ENCODE measurements at regions not wholly inside any gene's neighbourhood (a gene's known extent, or its start where the extent isn't known, plus 50 kb on each side); places are given as distances from the start of the nearest gene placed in this dataset.

DNA sequence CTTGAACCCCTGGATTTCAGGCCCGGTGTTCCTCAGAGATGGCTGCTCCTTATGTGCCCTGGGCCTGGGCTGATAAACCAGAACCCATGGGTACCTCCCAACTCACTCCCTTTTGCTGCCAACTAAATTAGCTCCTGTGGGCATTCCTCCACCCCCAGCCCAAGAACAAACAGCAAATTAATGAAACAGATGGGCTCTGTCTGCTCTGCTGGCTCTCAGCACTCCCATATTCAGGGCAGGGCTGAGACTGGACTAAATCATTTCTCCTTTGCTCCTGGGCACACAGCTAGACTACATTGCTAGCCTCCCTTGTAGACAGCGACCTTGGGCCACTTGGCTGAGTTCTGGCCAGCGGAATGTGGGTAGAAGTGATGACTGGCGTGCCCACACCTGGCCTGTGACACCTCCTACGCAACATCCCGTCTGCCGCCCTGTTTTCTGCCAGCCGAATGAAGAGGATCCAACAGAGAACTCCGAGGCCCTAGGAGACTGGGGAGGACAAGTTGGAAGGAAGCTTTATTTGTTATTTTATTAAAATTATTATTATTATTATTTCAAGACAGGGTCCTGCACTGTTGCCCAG, 101.9 kb upstream of the DISP3 start:
- no peaks in the 10 kb centered on the region for H3K9me3 ChIP-seq (ENCODE audit: control insufficient read depth, insufficient read depth, low read depth, low read length)
- H3K4me3 ChIP-seq (ENCODE audit: low read depth, low read length) = no peak overlapping the region
- no peaks in the 10 kb centered on the region for H3K36me3 ChIP-seq (ENCODE audit: control insufficient read depth, insufficient read depth, low read length)
- peaks cover 5% of the 10 kb centered on the region; the same call in 1 of the 2 replicates for H3K4me1 ChIP-seq (ENCODE audit: control insufficient read depth, insufficient read depth, low read length)
- no peak overlapping the region for H3K27ac ChIP-seq (ENCODE audit: low read depth, low read length)
- no peak overlapping the region for H3K9ac ChIP-seq (ENCODE audit: low read length)
- no peaks in the 10 kb centered on the region for H3K27me3 ChIP-seq (ENCODE audit: control insufficient read depth, insufficient read depth, low read length)

DNA sequence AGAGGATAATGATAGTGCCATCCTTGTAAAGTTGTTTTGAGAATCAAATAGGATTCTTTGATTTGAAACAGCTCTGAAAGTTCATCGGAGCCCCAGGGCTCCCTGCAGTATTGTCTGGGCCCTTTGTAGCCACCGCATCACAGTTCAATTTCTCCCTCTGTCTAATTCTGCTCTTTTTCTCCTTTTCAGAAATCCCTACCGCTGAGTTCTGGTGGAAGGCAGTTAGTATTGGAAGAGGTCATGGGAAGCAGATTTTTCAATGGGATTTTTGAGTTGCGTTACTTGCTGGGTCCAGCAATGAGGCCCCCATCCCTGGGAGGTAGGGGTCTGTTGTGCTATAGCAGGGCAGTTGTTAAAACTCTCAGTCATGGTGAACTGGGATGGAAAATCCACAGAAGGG, 101.0 kb upstream of the DISP3 start:
- Histone ChIP-seq H3K27me3 (ENCODE audit: control insufficient read depth, insufficient read depth, low read length) (no peaks in the 10 kb centered on the region), H3K4me1 (ENCODE audit: control insufficient read depth, insufficient read depth, low read length) (peaks cover 3% of the 10 kb centered on the region; the same call in 1 of the 2 replicates)

GRCh38 chr1:11379851-11380250, 99.1 kb upstream of the DISP3 start:
- Histone ChIP-seq H3K27ac (ENCODE audit: low read depth, low read length) (no peak overlapping the region), H3K36me3 (ENCODE audit: control insufficient read depth, insufficient read depth, low read length) (no peaks in the 10 kb centered on the region), H3K4me1 (ENCODE audit: control insufficient read depth, insufficient read depth, low read length) (no peaks in the 10 kb centered on the region), H3K27me3 (ENCODE audit: control insufficient read depth, insufficient read depth, low read length) (no peaks in the 10 kb centered on the region), H3K4me3 (ENCODE audit: low read depth, low read length) (no peak overlapping the region), H3K9ac (ENCODE audit: low read length) (no peak overlapping the region), H3K9me3 (ENCODE audit: control insufficient read depth, insufficient read depth, low read depth, low read length) (no peaks in the 10 kb centered on the region)

More for the DNA sequence above, 101.0 kb upstream of the DISP3 start:
- Histone ChIP-seq H3K9me3 (ENCODE audit: control insufficient read depth, insufficient read depth, low read depth, low read length) (no peaks in the 10 kb centered on the region), H3K9ac (ENCODE audit: low read length) (no peak overlapping the region), H3K27ac (ENCODE audit: low read depth, low read length) (no peak overlapping the region), H3K4me3 (ENCODE audit: low read depth, low read length) (no peak overlapping the region), H3K36me3 (ENCODE audit: control insufficient read depth, insufficient read depth, low read length) (no peaks in the 10 kb centered on the region)

DNA sequence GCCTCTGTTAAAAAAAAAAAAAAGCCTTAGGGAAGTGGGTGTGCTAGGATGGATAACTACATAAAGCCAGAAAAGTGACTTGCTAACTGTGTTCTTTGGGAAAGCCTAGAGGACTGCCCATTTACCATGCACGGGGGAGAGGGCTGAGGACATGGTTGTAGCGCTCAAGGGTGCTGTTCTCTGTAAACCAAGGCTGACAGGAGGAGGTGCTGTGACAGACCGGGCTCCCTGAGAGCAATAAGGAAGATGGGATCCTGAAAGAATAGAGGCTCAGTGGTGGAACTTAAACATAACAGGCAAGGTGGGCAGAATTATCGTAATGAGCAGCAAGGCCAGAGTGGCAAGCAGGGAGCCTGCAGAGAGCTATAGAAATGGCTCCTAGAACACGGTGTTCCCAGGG, 98.5 kb upstream of the DISP3 start:
- H3K9me3 ChIP-seq (ENCODE audit: control insufficient read depth, insufficient read depth, low read depth, low read length) = no peaks in the 10 kb centered on the region
- H3K4me3 ChIP-seq (ENCODE audit: low read depth, low read length) = no peak overlapping the region
- no peaks in the 10 kb centered on the region for H3K36me3 ChIP-seq (ENCODE audit: control insufficient read depth, insufficient read depth, low read length)
- no peaks in the 10 kb centered on the region for H3K4me1 ChIP-seq (ENCODE audit: control insufficient read depth, insufficient read depth, low read length)
- no peaks in the 10 kb centered on the region for H3K27me3 ChIP-seq (ENCODE audit: control insufficient read depth, insufficient read depth, low read length)
- H3K9ac ChIP-seq (ENCODE audit: low read length) = no peak overlapping the region
- H3K27ac ChIP-seq (ENCODE audit: low read depth, low read length) = no peak overlapping the region

DNA sequence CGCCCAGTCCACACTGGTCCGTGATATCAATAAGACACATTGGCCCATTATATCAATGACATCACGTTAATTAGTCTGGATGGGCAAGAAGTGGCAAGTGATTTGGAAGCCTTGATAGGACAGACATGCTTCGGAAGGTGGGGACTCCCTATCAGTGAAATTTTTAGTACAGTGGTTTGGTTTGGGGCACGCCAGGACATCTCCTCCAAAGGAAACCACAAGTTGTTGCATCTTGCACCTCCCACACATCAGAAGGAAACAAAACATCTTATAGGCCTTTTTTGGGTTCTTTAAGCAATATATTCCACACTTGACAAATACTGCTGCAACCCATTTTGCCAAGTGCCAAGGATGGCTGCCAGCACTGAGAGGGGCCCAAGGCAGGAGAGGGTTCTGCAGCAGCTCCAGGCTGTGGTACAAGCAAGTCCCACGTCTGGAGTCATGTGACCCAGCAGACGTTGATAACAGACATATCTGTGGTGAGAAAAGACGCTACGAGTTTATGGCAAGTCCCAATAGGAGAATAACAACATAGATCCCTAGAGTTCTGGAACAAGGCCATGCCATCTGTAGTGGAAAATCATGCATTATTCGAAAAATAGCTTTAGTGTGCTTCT, 95.3 kb upstream of the DISP3 start:
- no peaks in the 10 kb centered on the region for H3K27me3 ChIP-seq (ENCODE audit: control insufficient read depth, insufficient read depth, low read length)

DNA sequence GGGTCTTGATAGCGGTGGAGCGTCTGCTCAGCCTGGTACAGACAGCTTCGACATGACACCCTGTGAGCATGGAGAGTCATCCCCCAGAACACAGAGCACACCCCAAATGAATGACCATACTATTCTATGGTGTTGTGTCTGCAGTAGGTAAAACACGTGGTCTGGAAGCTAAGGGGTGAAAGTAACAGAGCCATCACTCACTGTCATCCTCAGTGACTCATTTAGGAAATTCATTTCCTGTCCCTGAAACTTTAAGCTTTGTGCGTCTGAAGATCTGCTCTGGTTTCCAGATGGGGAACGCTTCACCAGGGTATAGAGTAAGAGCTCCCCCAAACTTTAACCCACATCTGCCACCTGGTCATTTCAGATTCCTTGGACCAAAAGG, 94.8 kb upstream of the DISP3 start:
- H3K27me3 ChIP-seq (ENCODE audit: control insufficient read depth, insufficient read depth, low read length) = no peaks in the 10 kb centered on the region

More for the DNA sequence above, 95.3 kb upstream of the DISP3 start:
- Histone ChIP-seq H3K27ac (ENCODE audit: low read depth, low read length) (no peak overlapping the region), H3K9ac (ENCODE audit: low read length) (no peak overlapping the region), H3K4me3 (ENCODE audit: low read depth, low read length) (no peak overlapping the region), H3K4me1 (ENCODE audit: control insufficient read depth, insufficient read depth, low read length) (peaks cover 5% of the 10 kb centered on the region; the same call in 1 of the 2 replicates), H3K9me3 (ENCODE audit: control insufficient read depth, insufficient read depth, low read depth, low read length) (no peaks in the 10 kb centered on the region), H3K36me3 (ENCODE audit: control insufficient read depth, insufficient read depth, low read length) (no peaks in the 10 kb centered on the region)

DNA sequence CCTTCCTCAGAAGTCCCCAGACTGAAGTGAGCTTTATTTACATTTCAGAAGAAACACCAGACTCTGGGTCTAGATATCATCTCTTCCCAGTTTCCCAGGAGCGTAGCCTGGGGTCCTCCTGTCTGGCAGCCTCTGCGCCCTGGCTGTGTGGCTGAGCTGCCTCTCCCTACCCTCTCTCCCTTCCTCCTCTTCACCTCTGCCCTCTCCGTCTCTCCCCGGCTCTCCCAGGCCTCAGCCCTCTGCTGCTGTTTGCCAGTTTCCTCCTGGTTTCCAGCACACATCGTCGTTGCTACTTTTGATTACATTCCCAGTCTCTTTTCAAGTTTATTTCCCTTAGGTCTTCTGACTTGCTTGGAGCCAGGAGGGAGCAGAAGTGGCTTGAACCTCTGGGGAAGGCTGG, 91.1 kb upstream of the DISP3 start:
- H3K9me3 ChIP-seq (ENCODE audit: control insufficient read depth, insufficient read depth, low read depth, low read length) = no peaks in the 10 kb centered on the region
- H3K4me3 ChIP-seq (ENCODE audit: low read depth, low read length) = no peak overlapping the region
- no peaks in the 10 kb centered on the region for H3K36me3 ChIP-seq (ENCODE audit: control insufficient read depth, insufficient read depth, low read length)
- H3K27me3 ChIP-seq (ENCODE audit: control insufficient read depth, insufficient read depth, low read length) = no peaks in the 10 kb centered on the region
- no peak overlapping the region for H3K27ac ChIP-seq (ENCODE audit: low read depth, low read length)
- H3K9ac ChIP-seq (ENCODE audit: low read length) = no peak overlapping the region
- peaks cover 9% of the 10 kb centered on the region for H3K4me1 ChIP-seq (ENCODE audit: control insufficient read depth, insufficient read depth, low read length)

More for the DNA sequence above, 94.8 kb upstream of the DISP3 start:
- H3K27ac ChIP-seq (ENCODE audit: low read depth, low read length) = no peak overlapping the region
- H3K9me3 ChIP-seq (ENCODE audit: control insufficient read depth, insufficient read depth, low read depth, low read length) = no peaks in the 10 kb centered on the region
- H3K9ac ChIP-seq (ENCODE audit: low read length) = no peak overlapping the region
- no peak overlapping the region for H3K4me3 ChIP-seq (ENCODE audit: low read depth, low read length)
- H3K36me3 ChIP-seq (ENCODE audit: control insufficient read depth, insufficient read depth, low read length) = no peaks in the 10 kb centered on the region
- peaks cover 5% of the 10 kb centered on the region; the same call in 1 of the 2 replicates for H3K4me1 ChIP-seq (ENCODE audit: control insufficient read depth, insufficient read depth, low read length)

DNA sequence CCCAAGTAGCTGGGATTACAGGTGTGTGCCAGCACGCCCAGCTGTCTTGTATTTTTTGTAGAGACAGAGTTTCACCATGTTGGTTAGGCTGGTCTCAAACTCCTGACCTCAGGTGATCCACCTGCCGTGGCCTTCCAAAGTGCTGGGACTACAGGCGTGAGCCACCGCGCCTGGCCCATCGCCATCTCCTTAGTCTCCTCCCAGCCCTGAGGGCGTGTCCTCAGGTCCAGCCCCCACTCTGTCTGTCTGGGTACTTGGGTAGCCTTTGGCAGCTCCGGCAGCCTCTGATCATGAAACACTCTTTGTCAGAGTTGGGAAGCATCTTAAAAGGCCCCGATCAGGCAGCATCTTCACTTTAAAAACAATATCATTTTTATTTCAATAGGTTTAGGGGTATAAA, 90.3 kb upstream of the DISP3 start:
- H3K27ac ChIP-seq (ENCODE audit: low read depth, low read length) = no peak overlapping the region
- no peak overlapping the region for H3K9ac ChIP-seq (ENCODE audit: low read length)
- H3K4me3 ChIP-seq (ENCODE audit: low read depth, low read length) = no peak overlapping the region
- no peaks in the 10 kb centered on the region for H3K9me3 ChIP-seq (ENCODE audit: control insufficient read depth, insufficient read depth, low read depth, low read length)
- no peaks in the 10 kb centered on the region for H3K36me3 ChIP-seq (ENCODE audit: control insufficient read depth, insufficient read depth, low read length)
- peaks cover 9% of the 10 kb centered on the region for H3K4me1 ChIP-seq (ENCODE audit: control insufficient read depth, insufficient read depth, low read length)
- no peaks in the 10 kb centered on the region for H3K27me3 ChIP-seq (ENCODE audit: control insufficient read depth, insufficient read depth, low read length)

GRCh38 chr1:11391327-11391726, 87.6 kb upstream of the DISP3 start:
- Histone ChIP-seq H3K4me3 (ENCODE audit: low read depth, low read length) (no peak overlapping the region), H3K27ac (ENCODE audit: low read depth, low read length) (no peak overlapping the region), H3K9me3 (ENCODE audit: control insufficient read depth, insufficient read depth, low read depth, low read length) (no peaks in the 10 kb centered on the region), H3K36me3 (ENCODE audit: control insufficient read depth, insufficient read depth, low read length) (no peaks in the 10 kb centered on the region), H3K4me1 (ENCODE audit: control insufficient read depth, insufficient read depth, low read length) (peaks cover 9% of the 10 kb centered on the region), H3K27me3 (ENCODE audit: control insufficient read depth, insufficient read depth, low read length) (no peaks in the 10 kb centered on the region), H3K9ac (ENCODE audit: low read length) (no peak overlapping the region)

GRCh38 chr1:11391886-11392285, 87.1 kb upstream of the DISP3 start:
- H3K9me3 ChIP-seq (ENCODE audit: control insufficient read depth, insufficient read depth, low read depth, low read length) = no peaks in the 10 kb centered on the region
- H3K27ac ChIP-seq (ENCODE audit: low read depth, low read length) = no peak overlapping the region
- no peak overlapping the region for H3K9ac ChIP-seq (ENCODE audit: low read length)
- H3K4me3 ChIP-seq (ENCODE audit: low read depth, low read length) = no peak overlapping the region
- H3K27me3 ChIP-seq (ENCODE audit: control insufficient read depth, insufficient read depth, low read length) = no peaks in the 10 kb centered on the region
- no peaks in the 10 kb centered on the region for H3K36me3 ChIP-seq (ENCODE audit: control insufficient read depth, insufficient read depth, low read length)
- H3K4me1 ChIP-seq (ENCODE audit: control insufficient read depth, insufficient read depth, low read length) = peaks cover 9% of the 10 kb centered on the region

DNA sequence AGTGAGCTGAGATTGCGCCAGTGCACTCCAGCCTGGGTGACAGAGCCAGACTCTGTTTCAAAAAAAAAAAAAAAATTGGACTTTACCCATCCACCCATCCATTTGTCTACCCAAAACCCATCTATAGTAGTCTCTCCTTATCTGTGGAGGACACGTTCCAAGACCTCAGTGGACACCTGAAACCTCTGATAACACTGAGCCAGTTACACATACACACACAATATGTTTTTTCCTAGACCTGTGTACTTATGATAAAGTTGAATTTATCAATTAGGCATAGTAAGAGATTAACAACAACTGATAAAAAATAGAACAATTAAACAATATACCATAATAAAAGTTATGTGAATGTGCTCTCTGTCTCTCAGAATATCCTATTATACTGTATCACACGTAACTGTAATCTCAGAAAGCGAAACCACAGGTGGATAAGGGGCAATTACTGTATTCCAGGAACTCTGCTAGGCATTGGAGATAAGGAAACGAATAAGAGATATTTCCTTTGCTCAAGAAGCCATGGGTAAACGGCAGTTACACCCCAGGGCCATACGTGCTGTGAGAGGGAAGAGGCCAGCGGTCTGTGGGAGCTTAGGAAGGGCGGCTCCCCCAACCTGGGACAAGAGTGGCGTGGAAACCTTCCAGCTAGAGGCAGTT, 84.2 kb upstream of the DISP3 start:
- Histone ChIP-seq H3K9ac (ENCODE audit: low read length) (no peak overlapping the region), H3K9me3 (ENCODE audit: control insufficient read depth, insufficient read depth, low read depth, low read length) (no peaks in the 10 kb centered on the region), H3K4me3 (ENCODE audit: low read depth, low read length) (no peak overlapping the region), H3K4me1 (ENCODE audit: control insufficient read depth, insufficient read depth, low read length) (peaks cover 7% of the 10 kb centered on the region; the same call in 1 of the 2 replicates), H3K36me3 (ENCODE audit: control insufficient read depth, insufficient read depth, low read length) (no peaks in the 10 kb centered on the region), H3K27me3 (ENCODE audit: control insufficient read depth, insufficient read depth, low read length) (no peaks in the 10 kb centered on the region), H3K27ac (ENCODE audit: low read depth, low read length) (no peak overlapping the region)

All from HUES6 (cell line).